Activated T-cell treated with anti-CD3 and anti-CD28 coated beads for 1 hour (primary cell): ENCODE measurements at regions not wholly inside any gene's neighbourhood (a gene's known extent, or its start where the extent isn't known, plus 50 kb on each side); places are given as distances from the start of the nearest gene placed in this dataset.

Experiments used
- DNase-seq: peaks from one replicate; pipeline ENCODE4 v3.0.0-alpha.2; 2020; ENCODE audit warnings: low read depth

- DNase-seq: no peak
Observed at GRCh38 chr2:21633466-21633865, 509.7 kb downstream of the TDRD15 start.

GRCh38 chr2:21633911-21634310, 510.1 kb downstream of the TDRD15 start:
- DNase-seq: no peak

- DNase-seq: no peak
Observed at GRCh38 chr2:21640046-21640445, 516.3 kb downstream of the TDRD15 start.

- no peak for DNase-seq
Observed at GRCh38 chr2:21642647-21643046, 518.9 kb downstream of the TDRD15 start.

- DNase-seq: no peak
Observed at GRCh38 chr2:21643180-21643579, 519.4 kb downstream of the TDRD15 start.

GRCh38 chr2:21644266-21644665, 520.5 kb downstream of the TDRD15 start:
- DNase-seq: no peak

GRCh38 chr2:21646345-21646744, 522.6 kb downstream of the TDRD15 start:
- no peak for DNase-seq

- no peak for DNase-seq
Observed at GRCh38 chr2:21650569-21650968, 526.8 kb downstream of the TDRD15 start.

- no peak for DNase-seq
Observed at GRCh38 chr2:21655136-21655535, 531.4 kb downstream of the TDRD15 start.

GRCh38 chr2:21656330-21657075, 532.7 kb downstream of the TDRD15 start:
- no peak for DNase-seq

GRCh38 chr2:21657445-21657844, 533.7 kb downstream of the TDRD15 start:
- no peak for DNase-seq

GRCh38 chr2:21658269-21658668, 534.5 kb downstream of the TDRD15 start:
- DNase-seq: no peak

GRCh38 chr2:21658907-21659477, 535.2 kb downstream of the TDRD15 start:
- no peak for DNase-seq

GRCh38 chr2:21664083-21664482, 540.3 kb downstream of the TDRD15 start:
- no peak for DNase-seq

- DNase-seq: no peak
Observed at GRCh38 chr2:21667638-21668037, 543.9 kb downstream of the TDRD15 start.

GRCh38 chr2:21668078-21668710, 544.4 kb downstream of the TDRD15 start:
- no peak for DNase-seq

- DNase-seq: no peak
Observed at GRCh38 chr2:21676041-21676440, 552.3 kb downstream of the TDRD15 start.

GRCh38 chr2:21676676-21677075, 552.9 kb downstream of the TDRD15 start:
- no peak for DNase-seq

- no peak for DNase-seq
Observed at GRCh38 chr2:21683838-21684237, 560.1 kb downstream of the TDRD15 start.

GRCh38 chr2:21687589-21687988, 563.8 kb downstream of the TDRD15 start:
- no peak for DNase-seq

GRCh38 chr2:21690005-21690404, 566.2 kb downstream of the TDRD15 start:
- no peak for DNase-seq

- no peak for DNase-seq
Observed at GRCh38 chr2:21693081-21693480, 569.3 kb downstream of the TDRD15 start.

- no peak for DNase-seq
Observed at GRCh38 chr2:21694079-21694878, 570.5 kb downstream of the TDRD15 start.
